Fibroblast of lung (primary cell): ENCODE measurements at regions not wholly inside any gene's neighbourhood (a gene's known extent, or its start where the extent isn't known, plus 50 kb on each side); places are given as distances from the start of the nearest gene placed in this dataset.

Experiments
- DNase-seq, 2 donors: peaks; one replicate each; pipeline versions ENCODE4 v3.0.0 to v3.0.0-alpha.2; 2010; ENCODE audit warnings: low read depth in 2 of 2
- H2AFZ ChIP-seq: 2 replicates; pipeline ENCODE4 v1.5.1; 2012; ENCODE audit warnings: low read length, control low read depth, inconsistent platforms
- H3K27ac ChIP-seq: 2 replicates; pipeline ENCODE4 v1.5.1; 2011; ENCODE audit warnings: low read length, control low read depth; ENCODE audit not compliant: insufficient read depth
- H3K27me3 ChIP-seq: 2 replicates; pipeline ENCODE4 v1.5.1; 2011; ENCODE audit warnings: mild to moderate bottlenecking, low read length; ENCODE audit not compliant: control insufficient read depth, insufficient read depth
- H3K36me3 ChIP-seq: 2 replicates; pipeline ENCODE4 v1.5.1; 2011; ENCODE audit warnings: low read length; ENCODE audit not compliant: control insufficient read depth, insufficient read depth
- H3K4me1 ChIP-seq: 2 replicates; pipeline ENCODE4 v1.5.1; 2011; ENCODE audit warnings: low read length; ENCODE audit not compliant: control insufficient read depth, insufficient read depth; ENCODE audit errors: extremely low read depth
- H3K4me2 ChIP-seq: 2 replicates; pipeline ENCODE4 v1.5.1; 2011; ENCODE audit warnings: low read length, control low read depth; ENCODE audit not compliant: insufficient read depth; ENCODE audit errors: extremely low read depth
- H3K4me3 ChIP-seq, 4 experiments: fragments of 200-600 bp in 1 of 4; sonication (generic) in 1 of 4; replicated peaks in 1 of 4; 2 replicates each; pipeline ENCODE4 v1.5.1; 2011 to 2016; ENCODE audit warnings: low read length in 4 of 4, low read depth in 3 of 4, mild to moderate bottlenecking in 3 of 4, control low read depth in 2 of 4, inconsistent platforms in 1 of 4, mixed read lengths in 1 of 4; ENCODE audit not compliant: insufficient read depth in 1 of 4; ENCODE audit errors: control extremely low read depth in 1 of 4
- H3K79me2 ChIP-seq: 2 replicates; pipeline ENCODE4 v1.5.1; 2012; ENCODE audit warnings: mild to moderate bottlenecking, low read length, inconsistent platforms; ENCODE audit not compliant: control insufficient read depth, insufficient read depth
- H3K9ac ChIP-seq: 2 replicates; pipeline ENCODE4 v1.5.1; 2011; ENCODE audit warnings: mild to moderate bottlenecking, low read length, control low read depth; ENCODE audit not compliant: insufficient read depth
- H3K9me3 ChIP-seq: 2 replicates; pipeline ENCODE4 v1.5.1; 2012; ENCODE audit warnings: low read depth, low read length; ENCODE audit not compliant: control insufficient read depth, insufficient read depth
- H4K20me1 ChIP-seq: 2 replicates; pipeline ENCODE4 v1.5.1; 2011; ENCODE audit warnings: low read length; ENCODE audit not compliant: control insufficient read depth, insufficient read depth; ENCODE audit errors: extremely low read depth
- EZH2 ChIP-seq: IDR thresholded peaks from 2 replicates; pipeline ENCODE4 v1.5.1; 2012; ENCODE audit warnings: low read length, control low read depth, mild to moderate bottlenecking; ENCODE audit errors: missing control alignments
- TF ChIP-seq, protein P1 (sequence below), 2 donors: IDR thresholded peaks in 1 of 2; conservative IDR thresholded peaks in 1 of 2; 1 replicate in 1 of 2; 2 replicates in 1 of 2; pipeline ENCODE4 v1.5.1; 2011 to 2012; ENCODE audit warnings: low read length in 2 of 2, control low read depth in 1 of 2, inconsistent platforms in 1 of 2, low read depth in 1 of 2, mild to moderate bottlenecking in 1 of 2

DNA sequence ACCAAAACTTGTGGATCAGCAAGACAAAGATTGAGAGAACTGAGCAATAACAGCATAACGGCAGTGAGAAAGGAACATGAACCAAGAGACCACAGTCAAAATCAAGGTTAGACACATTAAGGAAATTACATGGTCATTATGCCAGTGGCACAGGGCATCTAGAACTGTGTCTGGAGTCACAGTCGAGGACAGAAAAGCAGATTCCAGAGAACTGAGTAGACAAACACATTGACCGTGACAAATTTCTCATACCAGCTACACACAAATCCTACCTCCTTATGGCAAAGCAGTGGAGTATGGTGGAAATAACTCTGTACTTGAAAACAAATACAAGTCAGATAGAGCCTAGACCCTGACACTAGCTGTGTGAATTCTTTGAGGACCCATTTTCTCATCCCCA, 367.3 kb downstream of the DUSP6 start:
- Histone ChIP-seq H3K9me3 (no peaks in the 10 kb centered on the region), H3K9ac (no peak overlapping the region), H3K27ac (no peak overlapping the region), H3K4me2 (no peak overlapping the region), H3K4me1 (no peaks in the 10 kb centered on the region), H3K27me3 (no peaks in the 10 kb centered on the region), H3K4me3 (no peak overlapping the region), H4K20me1 (no peaks in the 10 kb centered on the region), H3K79me2 (no peaks in the 10 kb centered on the region), H3K36me3 (no peaks in the 10 kb centered on the region), H2AFZ (no peak overlapping the region)
- no peak for TF ChIP-seq EZH2
- TF ChIP-seq, protein P1, sequence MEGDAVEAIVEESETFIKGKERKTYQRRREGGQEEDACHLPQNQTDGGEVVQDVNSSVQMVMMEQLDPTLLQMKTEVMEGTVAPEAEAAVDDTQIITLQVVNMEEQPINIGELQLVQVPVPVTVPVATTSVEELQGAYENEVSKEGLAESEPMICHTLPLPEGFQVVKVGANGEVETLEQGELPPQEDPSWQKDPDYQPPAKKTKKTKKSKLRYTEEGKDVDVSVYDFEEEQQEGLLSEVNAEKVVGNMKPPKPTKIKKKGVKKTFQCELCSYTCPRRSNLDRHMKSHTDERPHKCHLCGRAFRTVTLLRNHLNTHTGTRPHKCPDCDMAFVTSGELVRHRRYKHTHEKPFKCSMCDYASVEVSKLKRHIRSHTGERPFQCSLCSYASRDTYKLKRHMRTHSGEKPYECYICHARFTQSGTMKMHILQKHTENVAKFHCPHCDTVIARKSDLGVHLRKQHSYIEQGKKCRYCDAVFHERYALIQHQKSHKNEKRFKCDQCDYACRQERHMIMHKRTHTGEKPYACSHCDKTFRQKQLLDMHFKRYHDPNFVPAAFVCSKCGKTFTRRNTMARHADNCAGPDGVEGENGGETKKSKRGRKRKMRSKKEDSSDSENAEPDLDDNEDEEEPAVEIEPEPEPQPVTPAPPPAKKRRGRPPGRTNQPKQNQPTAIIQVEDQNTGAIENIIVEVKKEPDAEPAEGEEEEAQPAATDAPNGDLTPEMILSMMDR (conservative IDR thresholded peaks at IDR 0.05 in 1 of 2, IDR thresholded peaks at IDR 0.05 in 1 of 2; ENCODE audit: low read depth in 1 of 2, low read length in 2 of 2), result no peak
- DNase-seq, result peak in 1 of 2 donors; percentile 32

DNA sequence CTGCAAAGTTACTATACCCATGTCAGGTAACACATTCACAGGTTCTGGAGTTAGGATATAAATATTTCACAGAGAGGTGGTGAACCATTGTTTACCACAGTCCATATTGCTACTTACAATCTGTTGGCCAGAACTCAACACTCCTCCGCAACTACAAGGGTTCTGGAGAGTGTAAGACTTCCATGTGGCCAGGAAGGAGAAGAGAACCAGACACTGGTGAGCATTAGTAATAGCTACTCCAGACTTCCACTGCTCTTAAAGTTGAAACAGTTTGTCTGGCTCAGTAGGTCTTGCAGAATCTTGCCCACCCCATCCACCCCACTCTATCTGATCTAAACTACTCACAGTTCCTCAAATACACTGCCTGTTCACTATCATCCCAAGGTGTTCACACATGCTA, 369.6 kb downstream of the DUSP6 start:
- H3K9me3 ChIP-seq, result no peaks in the 10 kb centered on the region
- no peaks in the 10 kb centered on the region for H3K27me3 ChIP-seq
- H3K27ac ChIP-seq, result no peak overlapping the region
- no peak overlapping the region for H2AFZ ChIP-seq
- TF ChIP-seq, protein P1 (conservative IDR thresholded peaks at IDR 0.05 in 1 of 2, IDR thresholded peaks at IDR 0.05 in 1 of 2; ENCODE audit: low read depth in 1 of 2, low read length in 2 of 2), result no peak
- TF ChIP-seq EZH2, result no peak
- H4K20me1 ChIP-seq, result no peaks in the 10 kb centered on the region
- H3K4me2 ChIP-seq, result no peak overlapping the region
- H3K4me1 ChIP-seq, result no peaks in the 10 kb centered on the region
- no peak for DNase-seq
- no peak overlapping the region for H3K9ac ChIP-seq
- H3K36me3 ChIP-seq, result no peaks in the 10 kb centered on the region
- no peak overlapping the region for H3K4me3 ChIP-seq
- no peaks in the 10 kb centered on the region for H3K79me2 ChIP-seq

DNA sequence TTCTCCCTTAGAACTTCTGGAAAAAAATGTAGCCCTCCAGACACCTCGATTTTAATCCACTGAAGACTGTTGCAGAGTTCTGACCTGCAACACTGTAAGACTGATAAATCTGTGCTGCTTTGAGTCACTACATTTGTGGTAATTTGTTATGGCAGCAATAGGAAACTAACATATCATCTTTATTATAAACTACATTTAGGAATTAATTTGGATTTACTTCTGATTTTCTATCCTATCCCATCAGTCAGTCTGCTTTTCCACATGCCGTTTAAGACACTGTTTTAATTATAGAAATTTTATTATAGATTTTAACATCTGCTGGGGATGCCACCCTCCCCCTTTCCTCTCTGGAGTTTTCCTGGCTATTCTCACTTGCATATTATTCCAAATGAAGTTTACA, 375.2 kb downstream of the DUSP6 start:
- no peaks in the 10 kb centered on the region for H3K4me1 ChIP-seq
- no peaks in the 10 kb centered on the region for H3K27me3 ChIP-seq
- H3K27ac ChIP-seq, result no peak overlapping the region
- no peak overlapping the region for H3K9ac ChIP-seq
- H3K4me2 ChIP-seq, result no peak overlapping the region
- no peak for DNase-seq
- H3K36me3 ChIP-seq, result no peaks in the 10 kb centered on the region
- H3K9me3 ChIP-seq, result no peaks in the 10 kb centered on the region
- H2AFZ ChIP-seq, result no peak overlapping the region
- H3K4me3 ChIP-seq, result no peak overlapping the region
- no peaks in the 10 kb centered on the region for H4K20me1 ChIP-seq
- H3K79me2 ChIP-seq, result no peaks in the 10 kb centered on the region
- TF ChIP-seq EZH2, result no peak
- TF ChIP-seq, protein P1 (conservative IDR thresholded peaks at IDR 0.05 in 1 of 2, IDR thresholded peaks at IDR 0.05 in 1 of 2; ENCODE audit: low read depth in 1 of 2, low read length in 2 of 2), result no peak
